ENCODE measurements at regions not wholly inside any gene's neighbourhood (a gene's known extent, or its start where the extent isn't known, plus 50 kb on each side); places are given as distances from the start of the nearest gene placed in this dataset.

DNA sequence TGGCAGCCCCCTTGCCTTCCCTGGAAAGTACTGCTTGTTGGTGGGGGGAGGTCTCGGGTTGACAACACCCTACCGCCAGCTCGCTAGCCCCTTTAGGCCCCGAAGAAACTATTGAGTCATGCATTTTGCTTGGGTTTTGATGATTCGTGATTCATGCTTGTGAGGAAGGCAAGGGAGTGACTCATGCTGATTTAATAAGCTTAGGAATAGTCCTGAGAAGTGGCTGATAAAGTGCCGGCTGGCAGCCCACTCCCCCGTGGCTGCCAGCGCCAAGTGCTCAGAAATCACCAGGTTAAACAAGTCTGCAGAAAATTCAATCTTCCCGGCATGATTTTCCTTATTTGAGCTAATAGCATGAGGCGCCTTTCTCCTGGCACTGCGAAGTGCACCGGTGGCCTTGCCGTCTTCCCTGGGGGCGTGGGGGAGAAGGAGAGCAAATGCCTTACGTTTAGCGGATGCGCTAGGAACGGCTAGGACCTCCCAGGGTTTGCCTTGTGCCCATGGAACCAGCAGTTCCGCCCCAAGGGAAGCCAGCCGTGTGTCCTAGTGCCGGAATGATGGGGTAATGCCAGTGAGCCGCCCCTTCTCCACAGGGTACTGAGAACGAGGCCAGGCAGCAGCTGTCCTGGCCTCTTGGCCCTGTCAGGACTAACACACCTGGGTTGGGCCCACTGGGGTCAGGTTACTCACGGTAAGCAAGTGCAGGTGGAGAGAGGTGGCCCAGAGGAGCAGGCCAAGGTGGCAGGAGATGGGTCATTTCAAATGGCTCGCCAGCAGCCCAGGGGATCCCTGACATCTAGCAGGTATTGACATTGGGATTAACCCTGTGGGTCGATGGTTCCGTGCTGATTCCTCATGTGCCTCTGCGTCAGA, 151.9 kb downstream of the MACROH2A1 start:
- peak; percentile 42 for DNase-seq

DNA sequence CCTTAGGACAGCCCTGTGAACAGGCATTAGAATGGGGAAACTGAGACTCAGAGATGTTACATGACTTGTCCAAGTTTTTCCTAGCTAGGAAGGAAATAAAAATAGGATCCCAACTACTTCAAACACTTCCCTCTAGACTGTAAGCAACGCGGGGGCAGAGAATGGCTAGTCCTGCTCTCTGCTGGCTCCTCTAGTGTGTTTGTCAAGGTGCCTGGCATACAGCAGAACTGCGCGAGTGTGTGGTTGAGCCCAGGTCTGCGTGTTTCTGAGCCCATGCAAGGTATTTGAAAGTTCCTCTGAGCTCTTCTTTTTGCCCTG, 152.5 kb downstream of the MACROH2A1 start:
- no peak for DNase-seq

DNA sequence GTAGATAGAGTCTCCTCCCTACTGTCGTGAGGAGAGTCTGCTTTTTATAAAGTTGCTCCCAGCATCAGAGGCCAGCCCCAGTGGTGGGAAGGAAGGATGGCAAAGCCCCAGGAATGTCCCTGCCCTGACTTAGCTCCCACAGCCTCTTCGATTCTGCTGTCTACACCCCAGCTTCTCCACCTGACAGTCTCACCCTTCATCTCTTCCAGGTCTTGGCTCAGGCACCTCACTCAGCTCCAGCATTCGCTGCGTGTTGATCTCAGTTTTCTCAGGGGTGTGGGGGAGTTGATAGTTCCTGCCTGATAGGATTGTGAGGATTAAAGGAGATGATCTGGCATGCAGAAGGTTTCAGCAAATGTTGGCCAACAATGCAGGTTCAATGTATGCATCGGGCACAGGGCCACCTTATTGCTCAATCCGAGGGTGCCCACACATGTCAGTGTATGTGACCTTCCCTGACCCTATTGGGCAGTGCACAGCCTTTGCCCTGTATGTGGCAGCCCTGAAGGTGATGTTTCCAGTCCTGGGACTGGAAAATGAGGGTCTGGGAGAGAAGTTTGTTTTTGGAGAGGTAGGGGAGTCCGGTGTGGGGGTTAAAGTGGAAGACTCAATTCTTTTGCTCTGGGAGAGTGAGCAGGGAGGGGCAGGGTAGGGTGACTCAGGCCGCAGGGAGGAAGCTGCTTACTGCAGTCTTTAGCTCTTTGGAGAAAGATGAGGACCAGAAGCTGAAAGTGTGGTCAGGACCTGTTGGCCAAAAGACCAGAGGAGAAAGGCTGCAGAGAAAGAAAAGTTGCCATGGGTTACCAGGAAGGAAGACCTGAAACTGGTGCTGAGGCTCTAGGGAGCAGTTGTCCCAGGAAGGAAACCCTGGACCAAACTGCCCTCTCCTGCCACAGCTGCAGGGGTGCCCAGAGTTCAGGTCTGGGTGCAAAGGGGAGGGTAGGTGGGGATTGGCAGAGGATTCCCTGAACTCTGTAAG, 153.2 kb downstream of the MACROH2A1 start:
- DNase-seq = no peak

DNA sequence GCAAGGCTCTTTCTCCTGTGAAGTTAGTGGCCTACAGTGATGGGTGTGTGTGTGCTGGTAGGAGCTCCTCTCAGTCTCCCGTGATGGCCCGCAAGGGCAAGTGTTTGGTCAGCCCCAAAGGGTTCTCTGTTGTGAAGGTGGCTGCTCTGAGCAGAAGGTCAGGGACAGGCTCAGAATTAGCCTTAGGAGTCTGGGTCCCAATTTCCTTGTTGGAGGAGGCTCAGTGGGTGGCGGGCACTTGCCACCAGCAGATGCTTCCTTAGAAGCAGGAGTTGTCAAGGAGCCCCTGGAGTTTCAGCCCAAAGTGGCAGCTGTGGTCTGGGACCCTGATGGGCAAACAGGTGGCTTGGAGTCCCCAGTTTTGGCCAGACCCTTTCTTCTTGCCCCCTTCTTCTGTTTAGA, 154.4 kb downstream of the MACROH2A1 start:
- DNase-seq = no peak

DNA sequence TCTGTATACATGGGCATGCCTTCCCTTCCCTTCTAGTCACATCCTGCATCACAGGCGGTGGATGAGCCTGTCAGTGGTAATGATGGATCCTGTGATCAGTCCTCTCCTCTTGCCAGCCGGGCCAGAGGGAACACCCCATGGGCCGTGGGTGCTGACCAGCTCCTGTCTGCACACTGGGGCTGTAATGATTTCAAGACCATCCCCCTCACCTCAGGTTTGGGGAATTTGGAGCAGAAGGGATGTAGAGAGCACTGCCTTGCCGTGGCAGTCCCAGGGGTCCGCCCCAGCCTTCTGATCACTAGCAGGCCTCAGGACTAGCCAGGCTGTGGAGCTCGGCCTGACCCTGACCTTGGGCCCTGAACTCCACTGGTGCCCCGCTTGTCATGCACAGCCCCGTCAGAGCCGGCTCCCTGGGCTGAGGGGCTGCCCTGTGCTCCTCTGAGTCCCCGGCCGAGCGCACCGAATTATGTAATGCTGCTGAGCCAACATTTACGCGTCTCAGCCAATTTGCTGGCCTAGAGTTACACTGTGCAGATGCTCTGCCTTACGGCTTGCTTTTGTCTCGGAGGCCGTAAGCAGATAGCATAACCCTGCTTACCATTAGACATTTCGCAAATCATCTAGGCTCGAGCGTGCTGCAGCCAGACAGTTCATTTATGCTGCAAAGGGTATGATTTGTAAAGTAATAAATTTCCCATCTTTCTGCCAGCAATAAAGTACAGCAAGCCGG, 155.3 kb downstream of the MACROH2A1 start:
- no peak for DNase-seq

DNA sequence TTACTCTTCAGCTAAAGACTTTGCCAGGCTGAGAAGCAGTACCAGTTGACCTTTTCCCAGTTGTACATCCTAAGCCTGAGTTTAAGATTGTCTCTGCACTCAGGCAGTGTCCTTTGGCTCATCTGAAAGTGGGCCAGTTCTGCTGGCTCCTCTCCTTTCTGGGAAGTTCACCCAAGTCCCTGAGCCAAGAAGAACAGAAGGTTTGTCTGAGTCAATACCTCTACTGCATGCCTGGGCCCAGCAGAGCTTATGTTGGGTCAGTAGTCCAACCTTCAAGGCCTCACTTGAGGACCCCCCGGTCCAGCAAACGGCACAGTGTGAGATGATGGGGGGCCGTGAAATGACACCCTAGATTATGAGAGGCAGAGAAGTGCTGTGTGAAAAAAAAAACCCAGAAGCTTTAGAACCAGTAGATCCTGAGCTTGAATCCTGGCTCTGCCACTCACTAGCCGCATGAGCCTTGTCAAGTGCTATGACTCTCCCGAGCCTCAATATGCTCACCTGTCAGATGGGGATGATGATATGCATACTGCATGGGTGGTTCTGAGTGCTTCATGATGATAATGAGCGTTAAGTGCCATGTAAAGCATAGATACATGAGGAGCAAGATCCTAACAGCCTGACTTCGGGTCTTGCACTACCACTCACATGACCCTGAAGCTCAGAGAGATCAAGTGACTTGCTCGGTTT, 156.0 kb downstream of the MACROH2A1 start:
- DNase-seq = no peak

DNA sequence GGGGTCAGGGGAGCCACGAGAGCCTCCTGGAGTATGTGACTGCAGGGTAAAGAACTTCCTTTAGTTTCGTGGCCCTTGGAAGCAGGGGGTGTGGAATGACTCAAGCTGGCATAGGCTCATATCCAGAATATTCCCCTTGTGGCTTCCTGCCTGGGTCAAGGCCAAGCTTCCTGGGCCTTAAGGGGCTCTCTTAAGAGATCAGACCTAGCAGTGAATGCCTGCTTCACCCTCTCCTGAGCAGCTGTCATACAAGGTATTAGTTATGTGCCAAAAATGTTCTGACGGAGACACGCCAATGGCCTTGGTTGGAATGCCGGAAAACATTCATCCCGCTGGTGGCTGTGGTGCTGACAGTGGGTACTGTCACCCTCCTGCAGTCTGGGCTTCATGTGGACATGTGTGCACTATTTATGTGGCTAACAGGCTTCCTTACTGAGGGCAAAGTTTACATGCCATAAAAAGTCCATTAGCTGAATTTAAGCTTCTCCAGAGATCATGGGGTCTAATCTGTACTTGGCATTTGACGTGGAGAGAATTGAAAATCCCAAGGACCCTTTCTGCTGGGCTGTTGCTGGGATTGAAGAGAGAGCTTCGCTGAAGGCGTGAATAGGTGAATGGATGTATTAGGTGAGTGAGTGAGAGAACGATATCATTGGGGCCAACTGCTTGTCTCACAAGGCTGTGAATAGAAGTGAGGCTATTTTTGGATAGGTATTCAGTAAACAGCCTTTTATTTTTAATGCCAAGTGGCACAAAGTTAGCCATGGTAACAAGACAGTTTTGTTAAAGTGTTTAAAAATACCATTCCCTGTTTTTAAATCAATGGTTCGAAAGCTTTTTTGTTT, 156.8 kb downstream of the MACROH2A1 start:
- no peak for DNase-seq

DNA sequence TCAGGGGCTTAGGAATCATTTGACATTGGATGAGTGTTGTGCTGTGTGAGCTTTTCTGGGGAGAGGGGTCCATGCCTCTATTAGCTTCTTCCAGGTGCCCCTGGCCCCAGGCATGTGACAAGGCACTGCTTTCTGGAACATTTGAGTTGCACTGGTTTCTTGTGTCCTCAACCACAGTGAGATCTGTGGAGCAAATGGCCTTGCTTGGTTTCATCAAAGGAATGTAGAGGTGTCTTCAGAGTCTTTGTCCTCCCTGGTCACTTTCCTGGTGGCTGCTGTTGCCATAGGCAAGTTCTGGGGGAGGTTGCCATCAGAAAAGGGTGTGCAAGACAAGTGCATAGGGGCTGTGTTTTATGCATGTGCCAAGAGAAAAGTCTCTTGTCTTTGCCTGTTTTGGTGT, 157.5 kb downstream of the MACROH2A1 start:
- no peak for DNase-seq

DNA sequence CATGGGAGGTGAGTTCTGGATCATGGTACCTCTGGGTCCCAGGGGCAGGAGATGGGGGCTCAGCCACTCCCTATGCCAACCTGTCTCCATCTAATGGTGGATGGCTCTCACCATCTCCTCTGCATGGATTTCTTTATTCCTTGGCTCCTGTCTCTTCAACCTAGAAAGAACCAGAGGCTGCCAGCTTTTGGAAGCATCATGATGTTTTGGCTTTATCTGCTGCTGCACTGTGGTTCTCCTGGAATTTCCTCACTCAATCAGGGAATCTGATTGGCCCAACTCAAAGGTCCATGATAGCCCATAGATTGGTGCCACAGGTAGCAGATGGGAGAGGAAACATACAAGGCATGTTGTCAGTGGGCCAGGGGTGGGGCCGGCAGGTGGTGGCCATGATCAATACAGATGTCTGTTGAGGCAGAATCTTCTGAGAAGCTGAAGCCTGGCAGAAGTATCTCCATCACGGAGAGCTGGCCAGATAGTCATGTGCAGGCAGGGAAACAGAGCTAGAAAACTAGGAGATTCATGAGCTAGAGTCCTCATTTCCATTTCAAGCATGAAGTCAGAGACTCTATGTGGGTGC, 158.2 kb downstream of the MACROH2A1 start:
- DNase-seq = no peak

DNA sequence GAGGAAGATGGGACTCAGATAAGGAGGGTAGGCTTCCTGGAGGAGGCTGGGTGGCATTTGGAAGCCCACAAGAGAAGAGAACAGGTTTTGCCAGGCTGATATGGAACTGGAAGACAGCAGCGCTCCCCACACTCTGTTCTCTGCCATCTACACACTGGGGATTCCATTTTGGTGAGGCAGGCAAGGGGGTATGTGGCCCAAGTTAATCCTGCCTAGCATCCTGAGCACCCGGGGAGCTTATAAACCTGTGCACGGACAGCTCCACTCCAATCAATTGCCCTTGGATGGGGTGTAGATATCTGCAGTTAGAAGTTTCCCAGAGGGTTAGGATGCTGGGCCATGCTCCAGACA, 158.8 kb downstream of the MACROH2A1 start:
- no peak for DNase-seq

DNA sequence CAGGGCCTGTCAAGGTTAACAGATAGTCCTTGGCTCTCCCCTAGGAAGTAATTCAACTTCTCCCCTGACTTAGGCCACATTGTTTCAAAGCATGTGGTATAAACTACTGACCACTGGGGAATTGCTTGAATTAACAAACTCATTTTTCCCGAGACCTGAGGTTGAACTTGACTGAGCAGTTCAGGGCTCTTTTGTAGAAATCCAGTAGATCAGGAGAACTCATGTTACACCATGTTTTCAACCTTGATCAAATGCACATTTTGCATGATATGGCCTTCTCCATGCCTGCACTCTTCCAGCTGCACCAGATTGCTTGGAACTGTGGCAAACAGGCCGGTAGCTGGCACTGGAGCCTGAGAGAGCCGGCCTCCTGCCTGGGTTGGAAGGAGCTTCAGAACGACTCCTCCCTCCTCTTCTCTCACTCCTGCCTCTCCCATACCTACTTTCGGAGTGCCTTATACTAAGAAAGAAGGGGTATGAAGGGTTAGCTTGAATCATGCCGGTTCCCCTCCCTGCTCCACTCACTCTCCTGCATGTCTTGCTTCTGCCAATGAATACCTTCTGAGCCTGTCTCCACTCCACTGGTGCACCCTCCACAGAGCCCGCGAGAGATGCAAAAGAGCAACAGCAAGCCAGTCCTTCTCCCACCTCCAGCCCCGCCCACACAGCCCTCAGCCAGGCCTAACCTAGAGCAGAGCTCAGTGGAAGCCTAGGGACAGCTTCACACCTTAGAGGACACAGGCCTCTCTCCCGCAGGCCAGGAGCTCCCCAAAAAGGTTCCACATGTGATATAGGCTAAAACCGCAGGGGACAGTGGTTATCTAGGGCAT, 159.4 kb downstream of the MACROH2A1 start:
- DNase-seq = no peak

DNA sequence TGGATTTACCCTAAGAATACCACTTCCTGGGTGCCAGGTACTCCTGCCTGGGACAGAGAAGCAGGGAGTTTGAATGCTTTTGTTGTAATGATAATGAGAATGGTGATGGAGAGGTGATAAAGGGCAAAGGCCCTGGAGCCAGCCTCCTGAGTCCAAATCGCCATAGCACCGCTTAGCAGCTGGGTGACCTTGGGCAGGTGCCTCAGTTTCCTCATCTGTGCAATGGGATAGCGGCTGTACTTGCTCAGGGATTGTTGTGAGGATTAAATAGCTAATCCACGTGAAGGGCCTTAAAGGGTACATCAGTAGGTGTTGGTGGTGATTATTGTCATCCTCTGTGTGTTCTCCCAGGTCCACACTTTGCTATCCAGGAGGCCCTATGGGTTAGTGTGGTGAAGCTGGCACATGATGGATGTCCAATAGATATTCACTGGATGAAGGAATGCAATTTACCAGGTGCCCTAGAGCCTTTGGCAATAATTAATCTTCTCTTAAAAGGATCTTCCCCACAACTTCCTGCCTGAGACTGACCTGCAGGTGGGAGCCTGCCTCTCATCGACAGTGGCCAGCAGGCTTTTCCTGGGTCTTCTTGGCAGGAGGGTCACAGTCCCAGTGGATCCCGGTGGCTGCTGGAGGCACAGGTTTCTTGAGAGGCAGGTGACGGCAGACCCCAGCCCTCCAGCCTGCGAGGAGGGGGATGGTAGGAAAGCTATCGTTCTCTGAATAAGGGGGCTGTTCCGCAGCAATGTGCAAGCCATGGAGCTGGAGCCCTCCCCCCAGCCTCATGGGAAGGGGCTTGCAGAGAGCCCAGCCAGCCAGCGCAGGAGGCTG, 160.2 kb downstream of the MACROH2A1 start:
- no peak for DNase-seq

DNA sequence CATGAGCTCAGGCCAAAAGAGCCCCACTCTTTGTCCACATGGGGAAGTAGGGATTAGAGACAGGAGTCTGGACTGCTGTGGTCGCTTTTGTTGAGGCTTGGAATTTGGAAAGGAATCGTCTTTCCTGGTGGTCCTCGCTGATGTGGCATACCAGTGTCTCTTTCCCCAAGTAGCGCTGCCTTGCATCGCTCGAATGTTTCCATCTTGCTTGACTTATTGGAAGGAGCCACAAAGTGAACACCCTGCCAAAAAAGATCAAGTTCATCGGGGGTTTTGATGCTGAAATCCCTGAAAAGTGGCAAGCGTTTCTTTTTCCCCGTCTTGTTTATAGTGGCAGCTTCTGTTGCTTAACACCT, 161.3 kb downstream of the MACROH2A1 start:
- no peak for DNase-seq

DNA sequence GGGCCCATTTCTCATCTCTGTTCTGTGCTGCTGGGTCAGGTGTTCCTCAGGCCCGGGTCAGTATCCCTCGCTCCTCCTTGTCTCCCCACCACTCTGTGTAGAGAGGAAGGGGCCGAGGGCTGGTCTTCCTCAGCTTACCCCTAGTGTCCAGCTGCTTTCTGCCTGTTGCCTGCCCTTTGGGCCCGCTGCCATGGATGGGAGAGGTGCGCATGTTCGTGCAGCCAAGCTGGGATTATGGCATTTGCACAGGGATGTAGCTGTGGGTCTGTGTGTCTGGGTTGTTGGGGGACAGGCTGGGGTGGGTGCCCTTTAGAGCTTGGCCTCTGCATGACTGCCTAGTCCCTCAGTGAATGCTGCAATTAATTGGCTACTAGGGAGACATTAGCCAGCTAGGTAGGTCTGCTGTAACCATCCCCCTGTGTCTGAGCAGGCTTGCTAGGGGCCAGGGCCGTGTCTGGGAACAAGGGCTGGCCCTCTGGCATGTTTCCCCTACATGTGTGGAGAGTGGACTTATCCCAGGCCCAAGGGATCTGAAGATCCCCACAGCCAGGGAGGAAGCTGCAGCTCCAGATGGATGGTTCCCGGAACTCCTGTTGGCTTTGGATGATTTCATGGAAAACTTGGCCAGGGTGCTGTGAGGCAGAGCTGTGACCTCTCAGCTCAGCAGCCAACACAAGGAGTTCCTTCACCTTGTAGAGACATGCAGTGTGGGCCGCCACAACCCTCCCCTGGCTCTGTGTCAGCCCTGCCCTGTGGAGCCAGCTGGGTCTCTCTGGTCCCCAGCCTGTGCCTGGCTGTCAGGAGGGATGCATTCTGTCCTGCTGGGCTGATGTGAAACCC, 161.9 kb downstream of the MACROH2A1 start:
- no peak for DNase-seq

DNA sequence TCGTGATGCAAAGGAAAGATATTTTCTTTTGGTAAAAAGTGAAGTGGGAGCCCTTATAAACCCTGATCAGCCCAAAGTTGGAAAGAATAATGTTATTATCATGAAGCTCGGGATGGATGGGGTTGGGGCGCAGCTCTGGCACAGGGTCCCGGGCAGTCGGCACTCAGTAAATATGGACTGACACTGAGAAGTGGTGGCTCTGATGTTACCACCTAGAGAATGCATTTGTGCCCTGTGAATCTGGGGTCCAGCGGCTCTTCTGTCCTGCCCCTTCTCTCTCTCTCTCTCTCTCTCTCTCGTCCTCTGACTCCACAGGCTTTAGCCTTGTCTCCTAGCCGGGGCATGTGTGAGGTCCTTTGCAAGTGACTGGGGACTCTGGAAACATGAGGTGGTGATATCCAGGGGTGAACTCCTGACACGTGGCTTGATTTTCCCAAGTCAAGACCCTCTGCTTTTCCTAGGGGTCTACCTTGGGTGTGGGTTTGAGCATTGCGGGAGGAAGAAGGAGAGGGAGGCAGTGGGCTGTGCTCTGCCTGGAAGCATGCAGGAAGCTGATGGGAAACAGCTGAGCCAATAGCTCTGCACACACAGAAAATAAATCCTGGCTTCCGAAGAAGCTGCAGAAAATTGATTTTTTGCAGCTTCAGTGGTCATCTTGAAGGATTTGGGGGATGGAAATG, 162.7 kb downstream of the MACROH2A1 start:
- DNase-seq = no peak

DNA sequence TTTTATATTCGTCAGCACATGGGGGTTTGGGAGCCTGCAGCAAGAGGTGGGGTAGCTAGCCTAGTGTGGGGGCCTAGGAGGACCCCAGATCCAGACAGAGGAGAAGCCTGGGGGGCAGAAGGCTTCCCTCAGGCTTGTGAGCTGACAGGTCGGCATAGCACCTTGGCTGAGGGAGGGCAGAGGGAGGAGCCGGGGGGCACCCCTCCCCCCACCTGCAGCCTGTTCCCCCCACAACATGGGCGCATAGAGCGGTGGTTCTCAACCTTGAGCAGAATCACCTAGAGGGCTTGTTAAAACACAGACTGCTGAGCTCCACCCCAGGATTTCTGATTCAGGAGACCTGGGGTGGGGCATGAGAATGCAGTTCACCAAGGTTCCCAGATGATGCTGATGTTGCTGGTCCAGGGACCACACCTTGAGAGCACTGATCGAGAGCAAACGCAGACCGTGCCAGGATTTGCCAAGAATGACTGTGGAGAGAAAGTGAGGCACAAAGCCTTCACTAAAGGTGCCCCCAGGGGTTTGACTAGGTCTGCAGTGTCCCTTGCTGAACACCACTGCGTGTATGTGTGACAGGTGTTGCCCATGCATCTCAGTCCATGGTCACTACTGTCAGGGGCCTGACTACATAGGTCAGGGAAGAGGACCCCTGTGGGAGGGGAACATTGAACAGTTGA, 163.3 kb downstream of the MACROH2A1 start:
- DNase-seq = no peak

DNA sequence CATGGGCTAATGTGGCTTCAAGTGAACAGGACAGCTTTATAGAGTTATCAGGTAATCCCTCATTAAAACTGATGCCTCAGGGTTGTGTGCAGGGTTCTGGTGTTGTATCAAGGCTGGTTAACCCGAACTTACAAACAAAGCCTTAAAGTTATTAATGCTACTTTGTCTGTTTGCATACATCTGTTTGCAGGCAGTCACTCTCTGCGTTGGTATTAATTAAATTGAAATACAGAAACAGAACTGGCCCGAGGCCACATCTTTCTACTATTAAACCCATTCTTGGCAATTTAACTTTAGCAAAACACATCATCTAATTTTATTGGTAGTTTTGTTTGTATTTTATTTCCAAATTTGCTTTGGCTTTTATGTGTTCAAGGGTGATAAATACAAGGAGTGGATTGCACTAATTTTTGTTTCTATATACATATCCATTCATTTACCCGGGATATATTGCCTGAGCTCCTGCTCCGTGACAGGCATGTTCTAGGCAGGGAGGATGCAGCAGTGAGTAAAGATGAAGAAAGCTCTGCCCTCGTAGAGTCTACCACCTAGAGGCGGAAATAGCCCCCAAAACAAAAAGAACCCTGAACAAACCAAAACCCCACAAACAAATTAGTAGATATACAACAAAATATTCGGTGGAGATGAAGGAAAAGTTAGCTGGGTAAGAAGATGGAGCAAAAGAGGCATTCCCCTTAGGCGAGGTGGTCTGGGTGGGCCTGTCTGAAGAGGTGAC, 164.2 kb downstream of the MACROH2A1 start:
- no peak for DNase-seq

Measured in DMS53 (cell line).